NB4 (cell line): ENCODE measurements at regions not wholly inside any gene's neighbourhood (a gene's known extent, or its start where the extent isn't known, plus 50 kb on each side); places are given as distances from the start of the nearest gene placed in this dataset.

Source experiments
- DNase-seq: peaks from one replicate; pipeline ENCODE4 v3.0.0; 2010; ENCODE audit warnings: low read depth
- H3K4me3 ChIP-seq: one replicate; pipeline ENCODE4 v1.5.1; 2011; ENCODE audit warnings: mild to moderate bottlenecking, low read depth, low read length, moderate library complexity
- MYC ChIP-seq: IDR thresholded peaks from 2 replicates; pipeline ENCODE4 v1.6.1; 2011; ENCODE audit warnings: low read depth, low read length
- POLR2A ChIP-seq: IDR thresholded peaks from 2 replicates; pipeline ENCODE4 v1.6.1; 2011; ENCODE audit warnings: mild to moderate bottlenecking; ENCODE audit not compliant: insufficient read length; ENCODE audit errors: extremely low read depth
- TF ChIP-seq, protein P1 (sequence below): IDR thresholded peaks from one replicate; pipeline ENCODE4 v1.5.1; 2012; ENCODE audit warnings: low read depth, low read length
- TF ChIP-seq, protein P2 (sequence below): IDR thresholded peaks from 2 replicates; pipeline ENCODE4 v1.6.1; 2011; ENCODE audit warnings: low read depth, low read length

DNA sequence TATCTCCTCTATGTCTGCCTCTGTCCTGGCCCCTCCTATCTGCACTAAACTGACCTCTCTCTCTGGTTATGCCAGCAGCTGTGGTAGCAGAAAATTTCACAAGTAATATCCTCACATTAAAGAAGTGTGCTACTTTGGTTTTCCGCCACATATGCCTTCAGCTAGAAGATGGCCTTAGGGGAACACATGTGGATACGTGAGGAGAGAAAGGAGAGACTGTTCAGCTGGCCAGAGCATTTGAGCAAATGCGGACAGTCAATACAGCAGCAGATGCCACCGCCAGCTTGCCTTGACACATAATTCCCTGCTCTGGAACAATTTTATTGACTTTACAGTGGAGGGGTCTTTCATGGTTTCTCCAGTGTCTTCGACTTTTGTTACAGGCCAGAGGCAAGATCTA, 434.6 kb downstream of the TAF11L14 start:
- no peak for TF ChIP-seq MYC
- TF ChIP-seq, protein P1, sequence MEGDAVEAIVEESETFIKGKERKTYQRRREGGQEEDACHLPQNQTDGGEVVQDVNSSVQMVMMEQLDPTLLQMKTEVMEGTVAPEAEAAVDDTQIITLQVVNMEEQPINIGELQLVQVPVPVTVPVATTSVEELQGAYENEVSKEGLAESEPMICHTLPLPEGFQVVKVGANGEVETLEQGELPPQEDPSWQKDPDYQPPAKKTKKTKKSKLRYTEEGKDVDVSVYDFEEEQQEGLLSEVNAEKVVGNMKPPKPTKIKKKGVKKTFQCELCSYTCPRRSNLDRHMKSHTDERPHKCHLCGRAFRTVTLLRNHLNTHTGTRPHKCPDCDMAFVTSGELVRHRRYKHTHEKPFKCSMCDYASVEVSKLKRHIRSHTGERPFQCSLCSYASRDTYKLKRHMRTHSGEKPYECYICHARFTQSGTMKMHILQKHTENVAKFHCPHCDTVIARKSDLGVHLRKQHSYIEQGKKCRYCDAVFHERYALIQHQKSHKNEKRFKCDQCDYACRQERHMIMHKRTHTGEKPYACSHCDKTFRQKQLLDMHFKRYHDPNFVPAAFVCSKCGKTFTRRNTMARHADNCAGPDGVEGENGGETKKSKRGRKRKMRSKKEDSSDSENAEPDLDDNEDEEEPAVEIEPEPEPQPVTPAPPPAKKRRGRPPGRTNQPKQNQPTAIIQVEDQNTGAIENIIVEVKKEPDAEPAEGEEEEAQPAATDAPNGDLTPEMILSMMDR = no peak
- TF ChIP-seq, protein P2, sequence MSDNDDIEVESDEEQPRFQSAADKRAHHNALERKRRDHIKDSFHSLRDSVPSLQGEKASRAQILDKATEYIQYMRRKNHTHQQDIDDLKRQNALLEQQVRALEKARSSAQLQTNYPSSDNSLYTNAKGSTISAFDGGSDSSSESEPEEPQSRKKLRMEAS = no peak
- no peak for TF ChIP-seq POLR2A
- no peak overlapping the region for H3K4me3 ChIP-seq
- DNase-seq = no peak

DNA sequence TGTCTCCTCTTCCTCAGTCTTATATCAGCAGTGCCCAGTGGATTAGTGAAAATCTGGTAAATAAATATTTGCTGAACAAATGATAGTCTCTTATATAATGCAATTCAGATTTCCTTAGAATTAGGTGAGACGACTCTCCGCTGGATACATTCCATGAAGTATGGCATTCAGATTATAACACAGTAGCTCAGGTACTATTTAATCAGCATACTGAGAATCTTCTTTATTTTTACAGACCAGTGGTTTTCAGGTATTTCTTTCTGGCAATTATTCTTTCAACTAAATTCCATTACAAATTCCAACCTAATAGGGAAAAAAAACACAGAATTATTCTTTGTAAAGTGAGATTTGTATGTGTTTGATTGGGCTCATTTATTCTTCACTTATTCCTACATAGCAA, 435.5 kb downstream of the TAF11L14 start:
- TF ChIP-seq, protein P2 = no peak
- no peak for TF ChIP-seq MYC
- TF ChIP-seq, protein P1 = no peak
- no peak for TF ChIP-seq POLR2A
- DNase-seq = no peak
- no peak overlapping the region for H3K4me3 ChIP-seq

DNA sequence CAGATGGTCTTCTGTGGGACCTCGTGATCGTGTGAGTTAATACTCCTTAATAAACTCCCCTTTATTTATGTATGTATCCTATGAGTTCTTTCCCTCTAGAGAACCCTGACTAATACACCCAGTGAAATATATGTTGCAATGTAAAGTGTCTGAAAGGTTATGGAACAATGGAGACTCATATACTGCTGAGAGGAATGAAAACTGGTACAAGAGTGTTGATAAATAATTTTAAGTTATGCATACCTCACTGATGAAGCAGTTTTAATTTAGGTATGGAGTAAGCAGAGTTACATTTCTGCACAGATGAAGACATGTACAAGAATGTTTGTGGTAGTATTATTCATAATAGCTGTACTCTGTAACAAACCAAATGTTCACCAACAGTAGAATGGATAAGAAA, 438.3 kb downstream of the TAF11L14 start:
- TF ChIP-seq POLR2A = no peak
- no peak for TF ChIP-seq MYC
- TF ChIP-seq, protein P1 = no peak
- TF ChIP-seq, protein P2 = no peak
- DNase-seq = no peak
- no peak overlapping the region for H3K4me3 ChIP-seq

DNA sequence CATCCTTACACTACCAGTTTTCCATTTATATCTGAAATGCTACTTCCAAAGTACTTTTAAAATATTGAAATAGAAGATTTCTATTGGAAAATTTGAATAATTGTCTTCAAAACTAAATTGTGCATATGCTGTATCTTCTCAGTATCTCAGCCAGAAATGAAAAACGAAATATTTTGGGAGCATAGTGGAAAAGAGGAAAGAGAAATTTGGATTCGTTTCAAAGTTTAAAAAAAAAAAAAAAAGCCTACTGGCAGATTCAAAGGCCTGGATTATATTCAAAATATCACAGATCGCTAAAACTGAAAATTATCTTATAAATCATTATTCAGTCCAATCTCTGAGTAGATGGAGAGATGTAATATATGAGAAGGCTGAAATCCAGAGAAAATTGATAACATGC, 440.7 kb downstream of the TAF11L14 start:
- no peak for DNase-seq
- H3K4me3 ChIP-seq = no peak overlapping the region
- TF ChIP-seq POLR2A (no peak), MYC (no peak)
- TF ChIP-seq, protein P1 = no peak
- TF ChIP-seq, protein P2 = no peak

DNA sequence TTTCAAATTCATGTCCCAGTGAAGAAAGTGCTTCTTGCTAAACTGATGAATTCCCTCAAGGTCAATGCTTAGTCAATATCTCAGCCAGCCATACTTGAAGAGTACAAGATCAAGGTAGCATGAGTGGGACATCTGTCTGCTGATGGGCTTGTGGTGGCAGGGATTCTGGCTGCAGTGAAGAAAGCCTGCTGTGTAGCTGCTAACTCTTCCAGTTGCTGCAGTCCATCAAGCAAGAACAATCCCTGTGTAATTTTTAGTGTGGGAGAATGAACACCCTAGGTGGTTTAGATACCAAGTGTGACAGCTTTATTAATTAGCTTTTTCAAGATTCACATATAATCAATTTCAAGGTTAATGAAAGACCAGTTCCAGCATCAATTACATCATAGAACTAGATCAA, 443.9 kb downstream of the TAF11L14 start:
- no peak overlapping the region for H3K4me3 ChIP-seq
- no peak for DNase-seq
- TF ChIP-seq MYC (no peak), POLR2A (no peak)
- TF ChIP-seq, protein P2 = no peak
- TF ChIP-seq, protein P1 = no peak

DNA sequence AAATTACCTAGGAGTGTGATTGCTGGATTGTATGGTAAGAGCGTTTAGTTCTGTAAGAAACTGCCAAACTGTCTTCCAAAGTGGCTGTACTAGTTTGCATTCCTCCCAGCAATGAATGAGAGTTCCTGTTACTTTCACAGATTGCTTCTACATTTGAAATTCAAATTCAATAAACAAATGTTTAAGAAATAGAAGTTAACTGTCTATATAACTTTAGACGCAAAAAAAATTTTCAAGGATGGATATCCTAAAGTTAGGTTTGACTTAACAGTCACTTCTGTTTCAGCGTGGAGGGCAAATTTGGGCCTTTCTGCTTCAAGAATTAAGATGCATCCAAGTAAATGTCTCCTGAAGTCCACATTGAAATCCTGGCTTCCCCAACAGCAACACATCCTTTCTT, 445.6 kb downstream of the TAF11L14 start:
- H3K4me3 ChIP-seq = no peak overlapping the region
- DNase-seq = no peak
- TF ChIP-seq, protein P2 = no peak
- no peak for TF ChIP-seq POLR2A
- no peak for TF ChIP-seq MYC
- TF ChIP-seq, protein P1 = no peak
